ENCODE measurements at regions not wholly inside any gene's neighbourhood (a gene's known extent, or its start where the extent isn't known, plus 50 kb on each side); places are given as distances from the start of the nearest gene placed in this dataset.

DNA sequence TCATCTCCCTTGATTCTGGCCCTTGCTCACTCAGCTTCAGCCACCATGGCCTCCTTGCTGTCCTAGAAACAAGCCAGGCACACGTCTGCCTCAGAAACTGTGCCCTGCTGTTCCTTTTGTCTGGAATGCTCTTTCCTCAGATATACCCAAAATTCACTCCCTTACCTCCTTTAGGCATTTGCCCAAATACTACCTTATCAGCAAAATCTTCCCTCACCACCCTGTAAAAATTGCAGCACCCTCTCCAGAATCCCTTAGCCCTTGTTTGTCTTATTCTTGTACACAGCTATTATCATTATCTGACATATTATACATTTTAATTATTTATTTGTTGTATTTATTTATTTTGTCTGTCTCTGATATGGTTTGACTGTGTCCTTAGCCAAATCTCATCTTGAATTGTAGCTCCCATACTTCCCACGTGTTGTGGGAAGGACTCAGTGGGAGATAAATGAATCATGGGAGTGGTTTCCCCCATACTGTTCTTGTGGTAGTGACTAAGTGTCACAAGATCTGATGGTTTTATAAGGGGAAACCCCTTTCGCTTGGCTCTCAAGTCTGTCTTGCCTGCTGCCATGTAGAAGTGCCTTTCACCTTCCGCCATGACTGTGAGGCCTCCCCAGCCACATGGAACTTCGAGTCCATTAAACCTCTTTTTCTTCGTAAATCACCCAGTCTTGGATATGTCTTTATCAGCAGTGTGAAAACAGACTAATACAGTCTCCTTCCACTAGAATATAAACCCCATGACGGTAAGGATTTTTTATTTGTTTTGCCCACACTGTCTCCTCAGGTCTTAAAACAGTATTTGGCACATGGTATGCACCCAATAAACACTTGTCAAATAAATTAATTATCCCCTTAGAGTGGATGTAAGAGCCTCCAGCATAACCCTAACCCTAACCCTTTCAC, 60.0 kb upstream of the STT3B start:
- Histone ChIP-seq H2BK5ac (ENCODE audit: low read length) (no peak overlapping the region), H2BK15ac (replicated peaks; ENCODE audit: low read depth) (no peak overlapping the region), H3K36me3 (ENCODE audit: control insufficient read depth, insufficient read depth, low read length) (no peaks in the 10 kb centered on the region), H3K18ac (ENCODE audit: low read length) (no peak overlapping the region), H3K27me3 (ENCODE audit: insufficient read depth, low read length, poor library complexity) (peaks cover 2% of the 10 kb centered on the region), H2AK5ac (ENCODE audit: low read length) (no peak overlapping the region), H3K79me2 (ENCODE audit: control insufficient read depth, insufficient read depth, low read length) (no peaks in the 10 kb centered on the region), H3K4ac (ENCODE audit: low read depth, low read length) (no peak overlapping the region), H3K23ac (ENCODE audit: low read length) (no peak overlapping the region), H3K79me1 (ENCODE audit: low read length) (no peaks in the 10 kb centered on the region), H3K4me1 (ENCODE audit: control insufficient read depth, low read depth, low read length) (no peaks in the 10 kb centered on the region), H4K8ac (ENCODE audit: low read depth, low read length) (no peak overlapping the region), H3K9ac (ENCODE audit: low read length) (no peak overlapping the region), H3K4me3 (ENCODE audit: low read length) (no peak overlapping the region), H3K56ac (ENCODE audit: low read length) (no peak overlapping the region), H3K4me2 (ENCODE audit: low read length) (no peak overlapping the region), H2BK120ac (ENCODE audit: low read depth, low read length) (no peak overlapping the region), H3K27ac (ENCODE audit: low read depth, low read length) (no peak overlapping the region), H4K5ac (ENCODE audit: low read length) (no peak overlapping the region)
- WGBS (ENCODE audit: extremely low coverage, insufficient coverage, low lambda C conversion rate) = no CpG with 5 or more reads among the region's 7 CpGs
- DNase-seq = no peak

DNA sequence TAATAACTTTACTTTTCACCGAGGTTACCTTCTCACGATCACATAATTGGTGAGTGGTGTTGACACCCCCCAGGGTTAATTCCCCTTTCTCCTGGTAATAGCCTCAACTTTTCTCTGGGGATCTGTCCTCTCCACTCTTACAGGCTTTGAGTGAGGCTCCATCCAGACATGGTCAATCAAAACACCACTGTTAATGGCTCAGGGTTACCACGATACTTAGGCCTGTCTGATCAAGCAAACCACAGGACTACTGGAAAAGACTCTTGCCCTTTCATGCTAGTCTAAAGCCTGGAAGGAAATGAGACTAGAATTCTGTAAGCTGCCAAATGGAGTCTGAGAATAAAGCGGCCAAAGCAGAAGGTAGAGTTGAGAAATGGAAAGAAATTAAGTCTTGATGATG, 56.5 kb upstream of the STT3B start:
- Histone ChIP-seq H3K27me3 (ENCODE audit: insufficient read depth, low read length, poor library complexity) (no peaks in the 10 kb centered on the region), H3K23ac (ENCODE audit: low read length) (no peak overlapping the region), H3K4me3 (ENCODE audit: low read length) (no peak overlapping the region), H3K79me2 (ENCODE audit: control insufficient read depth, insufficient read depth, low read length) (no peaks in the 10 kb centered on the region), H2BK15ac (replicated peaks; ENCODE audit: low read depth) (no peak overlapping the region), H3K27ac (ENCODE audit: low read depth, low read length) (no peak overlapping the region), H3K9ac (ENCODE audit: low read length) (no peak overlapping the region), H3K4me1 (ENCODE audit: control insufficient read depth, low read depth, low read length) (no peaks in the 10 kb centered on the region), H3K18ac (ENCODE audit: low read length) (no peak overlapping the region), H3K4me2 (ENCODE audit: low read length) (no peak overlapping the region), H3K36me3 (ENCODE audit: control insufficient read depth, insufficient read depth, low read length) (no peaks in the 10 kb centered on the region), H4K5ac (ENCODE audit: low read length) (no peak overlapping the region), H4K8ac (ENCODE audit: low read depth, low read length) (no peak overlapping the region), H2BK120ac (ENCODE audit: low read depth, low read length) (no peak overlapping the region), H3K4ac (ENCODE audit: low read depth, low read length) (no peak overlapping the region), H2AK5ac (ENCODE audit: low read length) (no peak overlapping the region), H3K56ac (ENCODE audit: low read length) (no peak overlapping the region), H2BK5ac (ENCODE audit: low read length) (no peak overlapping the region), H3K79me1 (ENCODE audit: low read length) (no peaks in the 10 kb centered on the region)
- WGBS (ENCODE audit: extremely low coverage, insufficient coverage, low lambda C conversion rate) = no CpG with 5 or more reads among the region's 4 CpGs
- DNase-seq = no peak

DNA sequence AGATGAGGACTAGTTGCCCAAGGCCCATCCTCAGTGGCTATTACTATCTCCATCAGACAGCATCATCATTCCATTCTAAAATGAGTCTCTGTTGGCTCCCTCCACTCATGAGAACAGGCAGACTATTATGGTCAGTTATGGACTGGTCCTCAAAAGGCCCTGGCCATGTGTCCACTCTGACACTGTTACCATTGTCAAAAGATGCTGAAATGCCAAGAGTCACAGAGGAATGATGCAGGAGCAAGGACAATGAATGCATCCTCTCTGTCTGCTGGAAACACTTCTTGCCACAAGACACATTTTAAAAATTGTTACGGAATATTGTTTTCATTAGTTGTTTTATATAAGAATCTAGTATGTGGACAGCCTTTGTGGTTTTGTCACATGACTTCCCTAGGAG, 53.3 kb upstream of the STT3B start:
- Histone ChIP-seq H4K8ac (ENCODE audit: low read depth, low read length) (no peak overlapping the region), H3K9ac (ENCODE audit: low read length) (no peak overlapping the region), H3K27me3 (ENCODE audit: insufficient read depth, low read length, poor library complexity) (no peaks in the 10 kb centered on the region), H2AK5ac (ENCODE audit: low read length) (no peak overlapping the region), H3K27ac (ENCODE audit: low read depth, low read length) (no peak overlapping the region), H2BK5ac (ENCODE audit: low read length) (no peak overlapping the region), H3K56ac (ENCODE audit: low read length) (no peak overlapping the region), H3K4ac (ENCODE audit: low read depth, low read length) (no peak overlapping the region), H3K4me3 (ENCODE audit: low read length) (no peak overlapping the region), H3K79me2 (ENCODE audit: control insufficient read depth, insufficient read depth, low read length) (no peaks in the 10 kb centered on the region), H4K5ac (ENCODE audit: low read length) (no peak overlapping the region), H2BK15ac (replicated peaks; ENCODE audit: low read depth) (no peak overlapping the region), H3K36me3 (ENCODE audit: control insufficient read depth, insufficient read depth, low read length) (no peaks in the 10 kb centered on the region), H2BK120ac (ENCODE audit: low read depth, low read length) (no peak overlapping the region), H3K4me1 (ENCODE audit: control insufficient read depth, low read depth, low read length) (no peaks in the 10 kb centered on the region), H3K79me1 (ENCODE audit: low read length) (no peaks in the 10 kb centered on the region), H3K23ac (ENCODE audit: low read length) (no peak overlapping the region), H3K18ac (ENCODE audit: low read length) (no peak overlapping the region), H3K4me2 (ENCODE audit: low read length) (no peak overlapping the region)
- WGBS (ENCODE audit: extremely low coverage, insufficient coverage, low lambda C conversion rate) = no CpG with 5 or more reads among the region's 1 CpG
- DNase-seq = no peak

GRCh38 chr3:31481697-31482096, 51.0 kb upstream of the STT3B start:
- no peak overlapping the region for H3K23ac ChIP-seq (ENCODE audit: low read length)
- no peak overlapping the region for H3K56ac ChIP-seq (ENCODE audit: low read length)
- no peak overlapping the region for H2BK120ac ChIP-seq (ENCODE audit: low read depth, low read length)
- no peak for DNase-seq
- H3K79me1 ChIP-seq (ENCODE audit: low read length) = no peaks in the 10 kb centered on the region
- H3K18ac ChIP-seq (ENCODE audit: low read length) = no peak overlapping the region
- H3K9ac ChIP-seq (ENCODE audit: low read length) = no peak overlapping the region
- no peak overlapping the region for H4K5ac ChIP-seq (ENCODE audit: low read length)
- no peaks in the 10 kb centered on the region for H3K27me3 ChIP-seq (ENCODE audit: insufficient read depth, low read length, poor library complexity)
- H3K4me1 ChIP-seq (ENCODE audit: control insufficient read depth, low read depth, low read length) = no peaks in the 10 kb centered on the region
- no peak overlapping the region for H4K8ac ChIP-seq (ENCODE audit: low read depth, low read length)
- no peak overlapping the region for H2AK5ac ChIP-seq (ENCODE audit: low read length)
- no peaks in the 10 kb centered on the region for H3K79me2 ChIP-seq (ENCODE audit: control insufficient read depth, insufficient read depth, low read length)
- no CpG with 5 or more reads among the region's 3 CpGs for WGBS (ENCODE audit: extremely low coverage, insufficient coverage, low lambda C conversion rate)
- H3K4me2 ChIP-seq (ENCODE audit: low read length) = no peak overlapping the region
- no peak overlapping the region for H2BK5ac ChIP-seq (ENCODE audit: low read length)
- H3K4me3 ChIP-seq (ENCODE audit: low read length) = no peak overlapping the region
- H3K27ac ChIP-seq (ENCODE audit: low read depth, low read length) = no peak overlapping the region
- H3K4ac ChIP-seq (ENCODE audit: low read depth, low read length) = no peak overlapping the region
- no peak overlapping the region for H2BK15ac ChIP-seq (replicated peaks; ENCODE audit: low read depth)
- no peaks in the 10 kb centered on the region for H3K36me3 ChIP-seq (ENCODE audit: control insufficient read depth, insufficient read depth, low read length)

DNA sequence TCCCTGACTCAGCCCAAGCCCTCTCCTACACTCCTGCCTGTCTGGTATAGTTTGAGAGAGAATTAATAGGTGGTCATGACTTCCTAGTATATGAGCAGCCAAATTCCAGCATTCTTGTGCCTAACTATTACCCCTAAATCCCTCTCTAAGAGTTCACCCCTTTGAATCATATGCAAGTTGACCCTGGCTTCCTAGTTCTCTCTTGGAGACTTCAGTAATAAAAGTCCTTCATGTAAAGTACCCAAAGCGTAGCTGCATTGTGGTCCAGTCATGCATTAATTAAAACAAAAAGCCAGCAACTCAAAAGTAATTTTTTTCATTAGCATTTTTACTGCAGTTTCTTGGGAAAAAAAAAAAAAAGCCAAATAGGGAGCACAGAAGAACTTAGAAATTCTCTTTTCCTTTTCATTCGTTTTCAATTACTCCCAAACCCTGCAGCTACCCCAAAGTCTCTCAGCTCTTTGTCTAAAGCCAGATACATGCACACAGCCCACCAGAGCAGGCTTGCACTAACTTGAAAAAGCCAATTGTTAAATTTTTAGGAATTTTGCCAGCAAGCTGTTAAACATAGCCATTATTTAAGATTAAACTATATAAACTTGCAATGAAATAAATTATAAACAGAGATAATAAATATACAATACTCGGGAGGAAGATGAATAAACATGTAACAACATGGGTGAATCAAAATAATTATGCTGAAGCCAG, 50.1 kb upstream of the STT3B start:
- H2BK5ac ChIP-seq (ENCODE audit: low read length) = no peak overlapping the region
- H3K4me3 ChIP-seq (ENCODE audit: low read length) = no peak overlapping the region
- no peak overlapping the region for H3K18ac ChIP-seq (ENCODE audit: low read length)
- H3K4ac ChIP-seq (ENCODE audit: low read depth, low read length) = no peak overlapping the region
- no peaks in the 10 kb centered on the region for H3K79me2 ChIP-seq (ENCODE audit: control insufficient read depth, insufficient read depth, low read length)
- no peak for DNase-seq
- H3K56ac ChIP-seq (ENCODE audit: low read length) = no peak overlapping the region
- no peak overlapping the region for H4K5ac ChIP-seq (ENCODE audit: low read length)
- no peak overlapping the region for H2BK120ac ChIP-seq (ENCODE audit: low read depth, low read length)
- no peak overlapping the region for H2AK5ac ChIP-seq (ENCODE audit: low read length)
- H3K36me3 ChIP-seq (ENCODE audit: control insufficient read depth, insufficient read depth, low read length) = no peaks in the 10 kb centered on the region
- H3K4me2 ChIP-seq (ENCODE audit: low read length) = no peak overlapping the region
- no peak overlapping the region for H3K9ac ChIP-seq (ENCODE audit: low read length)
- H2BK15ac ChIP-seq (replicated peaks; ENCODE audit: low read depth) = no peak overlapping the region
- no peaks in the 10 kb centered on the region for H3K4me1 ChIP-seq (ENCODE audit: control insufficient read depth, low read depth, low read length)
- H3K27ac ChIP-seq (ENCODE audit: low read depth, low read length) = no peak overlapping the region
- H3K23ac ChIP-seq (ENCODE audit: low read length) = no peak overlapping the region
- WGBS (ENCODE audit: extremely low coverage, insufficient coverage, low lambda C conversion rate) = no CpG with 5 or more reads among the region's 3 CpGs
- no peaks in the 10 kb centered on the region for H3K27me3 ChIP-seq (ENCODE audit: insufficient read depth, low read length, poor library complexity)
- no peak overlapping the region for H4K8ac ChIP-seq (ENCODE audit: low read depth, low read length)
- H3K79me1 ChIP-seq (ENCODE audit: low read length) = no peaks in the 10 kb centered on the region
